OCI-LY7 (cell line): ENCODE measurements at regions not wholly inside any gene's neighbourhood (a gene's known extent, or its start where the extent isn't known, plus 50 kb on each side); places are given as distances from the start of the nearest gene placed in this dataset.

Experiments
- BruUV-seq: library from RNA; stranded (reverse); fragments of 400-500 nt; replicated peaks from 2 replicates; lab custom pipeline; 2021; lab: Mats Ljungman, UMichigan
- CTCF ChIA-PET: fragments of 300-600 bp; sonication (Branson Sonifier 250); formaldehyde crosslinking; loops from one replicate; lab custom pipeline; 2022; ENCODE audit warnings: antibody characterized with exemption; ENCODE audit not compliant: unreplicated experiment; lab: Charles Lee
- POLR2A ChIA-PET: fragments of 300-600 bp; sonication (Branson Sonifier 250); formaldehyde crosslinking; loops from one replicate; lab custom pipeline; 2022; ENCODE audit warnings: antibody characterized with exemption; lab: Charles Lee
- DNase-seq: peaks from one replicate; pipeline ENCODE4 v3.0.0-alpha.2; 2015; ENCODE audit warnings: low spot score
- H2AFZ ChIP-seq: fragments of 200-600 bp; sonication (generic), shearing (Covaris generic); 2 replicates; pipeline ENCODE4 v1.6.1; 2014; ENCODE audit warnings: mild to moderate bottlenecking, antibody characterized with exemption, low read length, moderate library complexity
- H3K27ac ChIP-seq: fragments of 200-600 bp; sonication (generic); 2 replicates; pipeline ENCODE4 v1.5.1; 2014; ENCODE audit warnings: mixed run types, low read depth, mild to moderate bottlenecking, moderate library complexity, low read length, inconsistent platforms; ENCODE audit not compliant: poor library complexity, severe bottlenecking
- H3K36me3 ChIP-seq: fragments of 200-600 bp; sonication (generic); 2 replicates; pipeline ENCODE4 v1.6.1; 2014; ENCODE audit warnings: mild to moderate bottlenecking, antibody characterized with exemption, low read length, moderate library complexity, mixed read lengths; ENCODE audit not compliant: insufficient read depth
- H3K4me1 ChIP-seq: fragments of 200-600 bp; sonication (generic); 2 replicates; pipeline ENCODE4 v1.5.1; 2014; ENCODE audit warnings: mild to moderate bottlenecking, low read length; ENCODE audit not compliant: insufficient read depth, poor library complexity, severe bottlenecking
- H3K4me2 ChIP-seq: fragments of 200-600 bp; sonication (generic); 2 replicates; pipeline ENCODE4 v1.6.1; 2014; ENCODE audit warnings: mild to moderate bottlenecking, low read length
- H3K4me3 ChIP-seq: fragments of 200-600 bp; sonication (generic); 2 replicates; pipeline ENCODE4 v1.5.1; 2014; ENCODE audit warnings: mild to moderate bottlenecking, low read depth, low read length; ENCODE audit not compliant: poor library complexity, severe bottlenecking
- H3K79me2 ChIP-seq: fragments of 200-600 bp; sonication (generic); 2 replicates; pipeline ENCODE4 v1.6.1; 2016; ENCODE audit warnings: low read depth, mild to moderate bottlenecking, low read length, moderate library complexity, mixed read lengths; ENCODE audit not compliant: insufficient read depth
- H3K9me2 ChIP-seq: fragments of 200-600 bp; sonication (generic); 2 replicates; pipeline ENCODE4 v1.6.1; 2016; ENCODE audit warnings: mild to moderate bottlenecking, low read length, mixed read lengths; ENCODE audit not compliant: insufficient read depth
- H3K9me3 ChIP-seq: fragments of 200-600 bp; sonication (generic); 2 replicates; pipeline ENCODE4 v1.6.1; 2014; ENCODE audit warnings: mild to moderate bottlenecking, mixed run types, low read length, mixed read lengths
- H4K20me1 ChIP-seq: fragments of 200-600 bp; sonication (generic); 2 replicates; pipeline ENCODE4 v1.6.1; 2014; ENCODE audit warnings: mild to moderate bottlenecking, antibody characterized with exemption, low read length, moderate library complexity, mixed read lengths; ENCODE audit not compliant: insufficient read depth
- EZH2phosphoT487 ChIP-seq: fragments of 200-600 bp; sonication (generic); IDR thresholded peaks from 2 replicates; pipeline ENCODE4 v1.6.1; 2018; ENCODE audit warnings: low read depth, borderline replicate concordance, mild to moderate bottlenecking, mixed run types, antibody characterized with exemption, low read length, moderate library complexity, mixed read lengths
- intact Hi-C: fragments of 100-400 bp; cut with micrococcal nuclease; formaldehyde crosslinking; loops from one replicate; pipeline ENCODE4 v1.10.0; 2022; ENCODE audit not compliant: unreplicated experiment
- TF ChIP-seq, protein P1 (sequence below): fragments of 200-600 bp; sonication (generic); conservative IDR thresholded peaks from 2 replicates; pipeline ENCODE4 v1.5.1; 2014; ENCODE audit warnings: mild to moderate bottlenecking, antibody characterized with exemption, low read length, moderate library complexity, mixed read lengths

DNA sequence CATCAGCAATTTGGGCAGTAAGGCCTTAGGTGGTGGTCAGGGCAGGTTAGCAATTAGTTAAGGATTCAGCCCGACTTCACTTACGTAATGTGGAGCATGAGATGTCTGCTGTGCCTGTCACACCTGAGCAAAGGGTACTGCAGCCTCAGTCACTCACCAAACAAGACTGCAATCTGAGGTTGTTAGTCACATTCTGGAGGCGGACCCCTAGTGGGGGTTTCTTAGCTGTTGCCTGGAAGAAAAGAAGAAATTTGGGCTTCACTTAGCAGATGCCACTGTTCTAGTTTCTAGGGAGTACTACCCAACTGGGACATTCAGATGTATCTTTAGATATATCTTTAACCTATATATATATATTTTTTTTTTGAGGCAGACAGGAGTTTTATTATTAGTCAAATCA is 529.9 kb downstream of the SLC4A3 start:
- POLR2A ChIA-PET: no interaction called here
- BruUV-seq: no TSS peak
- H3K79me2 ChIP-seq: no peaks in the 10 kb centered on the region

DNA sequence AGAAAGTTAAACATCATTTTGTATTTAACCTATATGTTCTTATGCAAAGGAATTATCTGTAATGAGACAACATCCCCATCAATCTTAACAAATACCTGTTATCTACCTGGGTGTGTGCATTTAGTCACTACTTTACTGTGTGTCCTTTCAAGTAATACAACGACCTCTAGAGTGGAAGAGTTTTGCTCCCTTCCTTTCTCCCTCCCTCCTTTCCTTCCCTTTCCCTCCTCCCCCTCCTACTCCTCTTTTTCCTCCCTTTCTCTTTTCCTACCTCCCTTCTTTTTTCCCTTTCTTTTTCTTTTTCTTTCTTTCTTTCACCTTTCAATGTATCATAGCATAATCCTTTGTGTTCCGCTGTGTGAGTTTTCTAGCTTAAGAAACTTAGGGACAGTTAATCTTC is 532.3 kb downstream of the SLC4A3 start:
- Histone ChIP-seq H3K4me3 (no peak overlapping the region), H3K79me2 (no peaks in the 10 kb centered on the region), H3K4me2 (no peak overlapping the region), H3K9me2 (no peaks in the 10 kb centered on the region), H3K27ac (no peak overlapping the region), H4K20me1 (no peaks in the 10 kb centered on the region), H2AFZ (no peak overlapping the region), H3K36me3 (no peaks in the 10 kb centered on the region), H3K4me1 (no peaks in the 10 kb centered on the region), H3K9me3 (no peaks in the 10 kb centered on the region)
- intact Hi-C loops: no loop called here
- BruUV-seq: no TSS peak
- TF ChIP-seq EZH2phosphoT487: no peak
- CTCF ChIA-PET: no interaction called here
- POLR2A ChIA-PET: interaction anchor here (0.5 kb wide), 1 partner anchor 1024 kb away, joined by 4 read pairs; no protein-coding TSS in a partner anchor
- DNase-seq: no peak

More for the DNA sequence above, 529.9 kb downstream of the SLC4A3 start:
- H4K20me1 ChIP-seq: no peaks in the 10 kb centered on the region
- intact Hi-C loops: no loop called here
- no peak overlapping the region for H3K27ac ChIP-seq
- DNase-seq: no peak
- no peaks in the 10 kb centered on the region for H3K9me2 ChIP-seq
- H3K4me1 ChIP-seq: no peaks in the 10 kb centered on the region
- no peak overlapping the region for H2AFZ ChIP-seq
- H3K9me3 ChIP-seq: no peaks in the 10 kb centered on the region
- CTCF ChIA-PET: no interaction called here
- H3K4me3 ChIP-seq: no peak overlapping the region
- no peak overlapping the region for H3K4me2 ChIP-seq
- no peaks in the 10 kb centered on the region for H3K36me3 ChIP-seq
- TF ChIP-seq, protein P1, sequence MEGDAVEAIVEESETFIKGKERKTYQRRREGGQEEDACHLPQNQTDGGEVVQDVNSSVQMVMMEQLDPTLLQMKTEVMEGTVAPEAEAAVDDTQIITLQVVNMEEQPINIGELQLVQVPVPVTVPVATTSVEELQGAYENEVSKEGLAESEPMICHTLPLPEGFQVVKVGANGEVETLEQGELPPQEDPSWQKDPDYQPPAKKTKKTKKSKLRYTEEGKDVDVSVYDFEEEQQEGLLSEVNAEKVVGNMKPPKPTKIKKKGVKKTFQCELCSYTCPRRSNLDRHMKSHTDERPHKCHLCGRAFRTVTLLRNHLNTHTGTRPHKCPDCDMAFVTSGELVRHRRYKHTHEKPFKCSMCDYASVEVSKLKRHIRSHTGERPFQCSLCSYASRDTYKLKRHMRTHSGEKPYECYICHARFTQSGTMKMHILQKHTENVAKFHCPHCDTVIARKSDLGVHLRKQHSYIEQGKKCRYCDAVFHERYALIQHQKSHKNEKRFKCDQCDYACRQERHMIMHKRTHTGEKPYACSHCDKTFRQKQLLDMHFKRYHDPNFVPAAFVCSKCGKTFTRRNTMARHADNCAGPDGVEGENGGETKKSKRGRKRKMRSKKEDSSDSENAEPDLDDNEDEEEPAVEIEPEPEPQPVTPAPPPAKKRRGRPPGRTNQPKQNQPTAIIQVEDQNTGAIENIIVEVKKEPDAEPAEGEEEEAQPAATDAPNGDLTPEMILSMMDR: no peak
- no peak for TF ChIP-seq EZH2phosphoT487

DNA sequence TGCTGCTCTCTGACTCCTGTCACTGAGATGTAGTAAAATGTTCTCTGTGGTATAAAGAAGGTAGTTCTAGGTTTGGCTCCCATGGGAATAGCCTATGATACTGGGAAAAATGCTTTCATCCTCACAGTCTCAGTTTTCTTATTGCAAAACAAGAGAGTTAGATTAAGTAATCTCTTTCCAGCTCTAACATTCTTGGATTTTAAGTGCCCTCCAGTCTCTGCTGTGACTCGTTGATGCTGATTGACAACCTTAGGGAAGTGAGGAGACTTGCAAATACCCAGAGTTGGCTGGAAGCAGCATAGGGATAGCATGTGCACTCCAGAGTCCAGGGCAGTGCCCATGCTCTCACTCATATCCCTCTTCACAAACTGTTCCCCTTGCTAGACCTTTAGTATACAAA is 534.9 kb downstream of the SLC4A3 start:
- Histone ChIP-seq H2AFZ (no peak overlapping the region), H4K20me1 (no peaks in the 10 kb centered on the region), H3K9me2 (no peaks in the 10 kb centered on the region), H3K4me3 (no peak overlapping the region), H3K36me3 (no peaks in the 10 kb centered on the region), H3K4me1 (no peaks in the 10 kb centered on the region), H3K9me3 (no peaks in the 10 kb centered on the region), H3K27ac (no peak overlapping the region), H3K79me2 (no peaks in the 10 kb centered on the region), H3K4me2 (no peak overlapping the region)
- CTCF ChIA-PET: no interaction called here
- DNase-seq: no peak
- intact Hi-C loops: no loop called here
- TF ChIP-seq, protein P1: no peak
- no peak for TF ChIP-seq EZH2phosphoT487
- no TSS peak for BruUV-seq
- POLR2A ChIA-PET: no interaction called here
